MM.1S (cell line): ENCODE measurements at regions not wholly inside any gene's neighbourhood (a gene's known extent, or its start where the extent isn't known, plus 50 kb on each side); places are given as distances from the start of the nearest gene placed in this dataset.

Source experiments
- DNase-seq: peaks from one replicate; pipeline ENCODE4 v3.0.0-alpha.2; 2015
- H2AFZ ChIP-seq: fragments of 300-600 bp; sonication (generic); 2 replicates; pipeline ENCODE4 v1.6.0; 2016; ENCODE audit warnings: antibody characterized with exemption, low read length
- H3F3A ChIP-seq: fragments of 300-600 bp; sonication (generic); 2 replicates; pipeline ENCODE4 v1.6.1; 2016; ENCODE audit warnings: mild to moderate bottlenecking, antibody characterized with exemption, low read length, moderate library complexity, mixed read lengths; ENCODE audit not compliant: insufficient read depth
- H3K27ac ChIP-seq: fragments of 300-600 bp; sonication (generic); 2 replicates; pipeline ENCODE4 v1.5.1; 2016; ENCODE audit warnings: mild to moderate bottlenecking, low read length
- H3K27me3 ChIP-seq: fragments of 300-600 bp; sonication (generic); replicated peaks from 2 replicates; pipeline ENCODE4 v1.6.0; 2016; ENCODE audit warnings: low read length; ENCODE audit not compliant: insufficient read depth
- H3K36me3 ChIP-seq: fragments of 300-600 bp; sonication (generic); replicated peaks from 2 replicates; pipeline ENCODE4 v1.6.1; 2016; ENCODE audit warnings: mild to moderate bottlenecking, low read length, mixed read lengths; ENCODE audit not compliant: insufficient read depth
- H3K4me1 ChIP-seq: fragments of 300-600 bp; sonication (generic); 2 replicates; pipeline ENCODE4 v1.6.1; 2016; ENCODE audit warnings: low read length, mixed read lengths
- H3K4me2 ChIP-seq: fragments of 300-600 bp; sonication (generic); 2 replicates; pipeline ENCODE4 v1.6.0; 2016; ENCODE audit warnings: low read depth, low read length
- H3K4me3 ChIP-seq: fragments of 300-600 bp; sonication (generic); 2 replicates; pipeline ENCODE4 v1.5.1; 2016; ENCODE audit warnings: low read length, mixed read lengths
- H3K79me2 ChIP-seq: fragments of 300-600 bp; sonication (generic); 2 replicates; pipeline ENCODE4 v1.6.1; 2016; ENCODE audit warnings: mixed run types, low read length, mixed read lengths
- H3K9ac ChIP-seq: fragments of 300-600 bp; sonication (generic); 2 replicates; pipeline ENCODE4 v1.6.1; 2016; ENCODE audit warnings: low read length, mixed read lengths
- H3K9me2 ChIP-seq: fragments of 300-600 bp; sonication (generic); replicated peaks from 2 replicates; pipeline ENCODE4 v1.6.1; 2016; ENCODE audit warnings: mild to moderate bottlenecking, low read length, mixed read lengths; ENCODE audit not compliant: insufficient read depth
- H3K9me3 ChIP-seq: fragments of 300-600 bp; sonication (generic); replicated peaks from 2 replicates; pipeline ENCODE4 v1.6.1; 2016; ENCODE audit warnings: mild to moderate bottlenecking, low read length, mixed read lengths; ENCODE audit not compliant: insufficient read depth
- H4K20me1 ChIP-seq: fragments of 300-600 bp; sonication (generic); 2 replicates; pipeline ENCODE4 v1.6.1; 2016; ENCODE audit warnings: mild to moderate bottlenecking, low read length, moderate library complexity, mixed read lengths; ENCODE audit not compliant: insufficient read depth
- CTCF ChIP-seq: fragments of 300-600 bp; sonication (generic); IDR thresholded peaks from 2 replicates; pipeline ENCODE4 v1.5.1; 2016; ENCODE audit warnings: antibody characterized with exemption, low read length, mixed read lengths
- EZH2 ChIP-seq: fragments of 300-600 bp; sonication (generic); optimal IDR thresholded peaks from 2 replicates; pipeline ENCODE3; 2017; ENCODE audit warnings: low read depth, mild to moderate bottlenecking, antibody characterized with exemption, low read length, mixed read lengths
- EZH2phosphoT487 ChIP-seq: fragments of 300-600 bp; sonication (generic); IDR thresholded peaks from 2 replicates; pipeline ENCODE4 v1.6.1; 2018; ENCODE audit warnings: antibody characterized with exemption, low read length

- Histone ChIP-seq H3K9ac (no peak overlapping the region), H4K20me1 (no peaks in the 10 kb centered on the region), H3F3A (no peaks in the 10 kb centered on the region), H2AFZ (no peak overlapping the region; the same call in 1 of the 2 replicates), H3K9me2 (no peaks in the 10 kb centered on the region), H3K4me1 (no peaks in the 10 kb centered on the region), H3K27me3 (no peaks in the 10 kb centered on the region), H3K27ac (no peak overlapping the region), H3K4me3 (no peak overlapping the region), H3K9me3 (no peaks in the 10 kb centered on the region), H3K36me3 (no peaks in the 10 kb centered on the region), H3K79me2 (no peaks in the 10 kb centered on the region), H3K4me2 (no peak overlapping the region)
- no peak for DNase-seq
- TF ChIP-seq EZH2 = no peak
- no peak for TF ChIP-seq EZH2phosphoT487
- TF ChIP-seq CTCF = no peak
Measured at GRCh38 chr15:91535856-91536500, 317.5 kb upstream of the SLCO3A1 start.

DNA sequence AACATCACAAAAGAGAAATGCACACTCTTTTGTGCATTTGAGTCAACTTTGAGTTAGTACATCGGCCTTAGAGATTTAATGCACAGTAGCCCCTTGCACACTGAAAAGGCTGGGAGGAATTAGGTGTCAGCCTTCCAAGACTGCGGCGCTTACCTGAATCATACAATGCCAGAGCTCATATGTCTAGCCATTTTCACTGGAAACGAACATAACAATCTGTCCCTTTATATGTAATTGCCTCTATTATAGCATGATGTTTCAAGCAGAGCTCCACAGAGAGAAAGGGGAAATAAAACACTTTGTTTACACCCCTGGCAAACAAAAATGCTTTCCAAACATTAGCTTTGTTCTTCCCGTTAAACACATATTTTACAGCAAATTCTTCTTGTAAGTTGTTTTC, 315.7 kb upstream of the SLCO3A1 start:
- H2AFZ ChIP-seq = no peak overlapping the region
- no peaks in the 10 kb centered on the region for H3K9me3 ChIP-seq

DNA sequence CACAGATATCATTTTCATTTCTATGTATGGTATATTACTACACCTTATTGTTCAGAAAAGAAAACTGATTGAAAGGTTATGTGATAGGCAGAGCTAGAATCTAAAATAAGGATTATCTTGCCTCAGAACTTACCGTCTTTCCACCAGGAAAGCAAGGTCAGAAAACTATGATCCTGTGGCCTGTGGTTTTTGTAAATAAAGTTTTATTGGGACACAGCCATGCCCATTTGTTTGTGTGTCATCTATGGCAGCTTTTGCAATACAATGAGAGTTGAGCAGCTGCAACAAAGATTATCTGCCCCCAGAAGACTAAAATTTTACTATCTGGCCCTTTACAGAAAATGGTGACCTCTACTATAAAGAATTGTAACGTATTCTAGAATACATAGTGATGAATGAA, 314.7 kb upstream of the SLCO3A1 start:
- H3K27ac ChIP-seq = no peak overlapping the region
- no peak overlapping the region for H3K4me3 ChIP-seq
- H4K20me1 ChIP-seq = no peaks in the 10 kb centered on the region
- no peaks in the 10 kb centered on the region for H3K36me3 ChIP-seq
- TF ChIP-seq EZH2phosphoT487 (no peak), CTCF (no peak), EZH2 (no peak)
- no peaks in the 10 kb centered on the region for H3K27me3 ChIP-seq
- H2AFZ ChIP-seq = no peak overlapping the region
- no peaks in the 10 kb centered on the region for H3K4me1 ChIP-seq
- H3K79me2 ChIP-seq = no peaks in the 10 kb centered on the region
- no peaks in the 10 kb centered on the region for H3K9me3 ChIP-seq
- DNase-seq = no peak
- H3K9ac ChIP-seq = no peak overlapping the region
- H3K9me2 ChIP-seq = no peaks in the 10 kb centered on the region
- no peak overlapping the region for H3K4me2 ChIP-seq
- no peaks in the 10 kb centered on the region for H3F3A ChIP-seq

More for the DNA sequence above, 315.7 kb upstream of the SLCO3A1 start:
- no peak for DNase-seq
- Histone ChIP-seq H3K27me3 (no peaks in the 10 kb centered on the region), H3K27ac (no peak overlapping the region), H3K4me2 (no peak overlapping the region), H3K36me3 (no peaks in the 10 kb centered on the region), H3F3A (no peaks in the 10 kb centered on the region), H3K4me1 (no peaks in the 10 kb centered on the region), H3K9ac (no peak overlapping the region), H4K20me1 (no peaks in the 10 kb centered on the region), H3K79me2 (no peaks in the 10 kb centered on the region), H3K9me2 (no peaks in the 10 kb centered on the region), H3K4me3 (no peak overlapping the region)
- TF ChIP-seq CTCF = no peak
- no peak for TF ChIP-seq EZH2
- TF ChIP-seq EZH2phosphoT487 = no peak
